H4 (cell line): ENCODE measurements at regions not wholly inside any gene's neighbourhood (a gene's known extent, or its start where the extent isn't known, plus 50 kb on each side); places are given as distances from the start of the nearest gene placed in this dataset.

Experiments used
- DNase-seq: peaks from one replicate; pipeline ENCODE4 v3.0.0-alpha.2; 2015; ENCODE audit warnings: low spot score

DNA sequence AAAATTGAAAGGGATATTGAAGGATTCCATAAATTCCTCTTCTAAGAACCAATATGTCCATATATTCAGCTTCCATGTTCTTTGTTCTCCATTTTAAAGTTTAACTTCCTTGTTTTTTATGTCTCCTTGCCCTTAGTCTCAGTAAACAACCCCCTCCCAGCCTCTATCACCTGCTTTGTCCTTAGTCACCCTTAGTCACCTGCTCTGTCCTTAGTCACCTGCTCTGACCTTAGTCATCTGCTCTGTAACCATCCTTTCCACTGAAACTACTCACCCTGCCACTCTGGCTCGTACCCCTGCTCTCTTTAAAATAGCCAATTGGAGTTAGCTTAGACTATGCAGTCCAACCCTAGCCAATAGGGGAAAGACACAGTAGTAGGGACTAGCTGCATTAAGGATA, 136.2 kb upstream of the TMEM106B start:
- DNase-seq, result no peak

GRCh38 chr7:12080006-12080405, 131.1 kb upstream of the TMEM106B start:
- DNase-seq, result no peak

DNA sequence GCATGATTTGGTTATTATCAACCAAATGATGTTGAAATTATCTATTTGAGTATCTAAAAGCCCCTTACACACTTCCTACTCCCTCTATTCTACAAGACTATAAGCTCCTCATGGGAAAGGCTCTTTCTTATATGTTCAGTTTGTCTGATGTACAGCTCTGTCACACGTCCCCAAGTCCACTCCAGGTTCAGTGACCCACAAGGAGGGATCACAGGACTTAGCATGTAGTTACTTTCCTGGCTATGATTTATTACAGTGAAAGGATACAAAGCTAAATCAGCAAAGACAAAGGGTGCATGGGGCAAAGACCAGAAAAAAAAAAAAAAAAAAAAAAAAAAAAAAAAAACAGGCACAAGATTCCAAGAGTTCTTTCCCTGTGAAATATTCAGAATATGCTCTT, 125.6 kb upstream of the TMEM106B start:
- DNase-seq, result no peak

DNA sequence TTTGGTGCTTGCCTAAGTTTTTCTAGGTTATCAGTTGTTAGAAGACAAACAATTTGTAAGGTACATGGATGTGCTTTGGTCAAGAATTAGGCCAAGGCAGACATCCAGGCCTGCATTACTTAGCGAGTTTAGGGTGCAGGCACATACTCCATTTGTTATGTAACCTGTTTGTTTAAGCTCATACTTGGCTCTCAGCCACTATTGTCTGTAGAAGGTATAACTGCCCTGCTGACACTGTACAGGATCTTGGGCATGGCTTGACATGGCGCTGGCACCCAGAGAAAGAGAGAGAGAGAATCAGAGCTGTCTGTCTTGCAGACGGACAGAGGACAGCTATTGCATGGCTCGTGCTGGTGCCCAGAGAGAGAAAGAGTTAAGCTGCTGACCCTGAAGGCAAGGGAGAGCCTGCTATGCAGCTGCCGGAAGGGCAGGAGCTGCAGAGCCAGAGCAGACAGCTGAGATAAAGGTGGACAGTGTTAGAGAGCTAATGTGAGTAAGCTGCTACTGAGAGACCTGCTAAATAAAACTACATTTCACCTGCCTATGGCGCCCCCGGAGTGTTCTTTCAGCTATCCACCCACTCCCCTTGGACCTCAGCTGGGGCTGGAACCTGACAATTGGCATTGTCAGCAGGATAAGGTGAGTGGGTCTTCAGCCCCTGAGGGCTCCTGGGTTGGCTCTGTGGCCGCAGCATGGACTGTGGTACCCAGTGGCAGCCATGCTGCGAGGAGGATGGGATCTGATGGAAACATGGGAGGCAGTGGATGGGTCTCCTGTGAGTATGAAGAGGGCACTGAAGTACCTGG, 120.9 kb upstream of the TMEM106B start:
- no peak for DNase-seq

DNA sequence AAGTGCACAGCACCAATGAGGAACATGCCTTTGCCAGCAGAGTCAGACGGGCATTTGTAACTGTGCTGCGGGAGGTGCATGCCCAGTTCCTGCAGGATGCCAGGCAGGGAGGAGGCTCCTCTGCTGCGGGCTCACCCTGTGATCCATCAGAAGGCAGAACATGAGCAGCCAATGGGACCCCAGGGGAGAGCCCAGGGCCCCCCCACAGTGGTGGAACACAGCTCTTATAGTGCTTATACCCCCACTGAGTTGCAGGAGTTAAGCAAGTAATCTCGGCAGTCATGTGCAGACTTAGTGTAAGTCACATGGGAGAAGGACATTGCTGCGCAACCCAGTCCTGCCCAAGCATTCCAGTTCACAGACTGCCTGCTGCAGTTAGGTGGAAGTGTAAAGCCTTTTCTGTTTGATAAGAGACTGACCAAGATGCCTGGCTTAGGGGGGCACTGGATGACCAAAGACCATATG, 120.3 kb upstream of the TMEM106B start:
- no peak for DNase-seq

GRCh38 chr7:12091231-12091630, 119.9 kb upstream of the TMEM106B start:
- no peak for DNase-seq

GRCh38 chr7:12092499-12093130, 118.5 kb upstream of the TMEM106B start:
- no peak for DNase-seq

DNA sequence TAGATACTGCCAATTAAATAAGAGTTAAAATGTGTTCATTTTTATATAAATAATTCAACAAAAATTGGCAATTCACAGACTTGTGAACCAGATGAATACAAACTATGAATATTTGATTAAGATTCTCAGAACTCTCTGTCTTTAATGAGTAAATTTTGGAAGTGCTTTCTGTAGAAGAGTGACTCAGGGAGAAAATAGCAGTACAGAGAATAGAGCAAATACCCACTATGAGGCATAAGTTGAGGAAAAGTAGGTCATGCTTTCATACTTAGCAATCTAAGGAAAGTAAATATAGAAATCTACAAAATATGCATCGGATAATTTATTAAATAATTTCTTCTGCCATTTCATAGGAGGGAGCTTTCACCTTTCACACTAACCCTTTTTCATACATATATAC, 117.7 kb upstream of the TMEM106B start:
- no peak for DNase-seq

DNA sequence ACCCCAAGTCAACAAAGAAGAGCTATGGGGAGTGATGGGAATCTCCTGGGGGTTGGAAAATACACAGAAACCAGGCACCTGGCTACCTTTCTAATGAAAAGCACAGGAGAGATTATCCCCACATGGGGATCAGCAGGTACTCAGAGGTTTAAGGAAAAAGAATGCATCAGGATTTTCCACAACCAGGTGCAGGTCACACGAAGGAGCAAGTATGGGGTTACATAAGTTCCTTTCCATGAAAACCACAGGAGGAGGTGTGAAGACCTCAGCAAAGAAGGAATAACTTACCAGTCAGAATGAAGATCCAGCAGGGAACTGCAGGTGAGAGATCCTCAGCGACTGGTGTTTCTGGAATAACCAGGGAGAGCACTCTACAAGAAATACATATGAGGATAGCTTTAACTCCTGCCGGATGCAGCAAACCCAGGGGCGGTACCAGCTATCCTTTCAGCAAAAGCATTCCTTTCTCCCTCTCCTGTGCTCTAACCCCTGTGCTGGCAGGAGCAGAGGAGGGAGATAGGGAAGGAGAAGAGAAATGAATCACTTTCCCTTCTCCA, 116.7 kb upstream of the TMEM106B start:
- DNase-seq, result no peak

DNA sequence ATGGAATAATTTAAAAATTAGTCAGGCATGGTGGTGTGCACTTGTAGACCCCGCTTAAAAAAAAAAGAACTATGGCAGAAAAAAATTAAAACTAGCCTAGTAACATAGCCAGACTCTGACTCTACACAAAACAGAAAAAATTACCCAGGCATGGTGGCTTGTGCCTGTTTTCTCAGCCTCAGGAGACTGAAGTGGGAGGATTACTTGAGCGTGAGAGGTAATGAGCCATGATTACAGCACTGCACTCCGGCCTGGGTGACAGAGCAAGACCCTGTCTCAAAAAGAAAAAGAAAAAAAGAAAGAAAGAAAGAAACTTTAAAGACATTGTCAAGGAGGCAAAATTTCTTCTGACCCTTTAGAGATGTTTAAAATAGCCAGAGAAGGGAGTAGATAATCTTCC, 109.0 kb upstream of the TMEM106B start:
- no peak for DNase-seq

GRCh38 chr7:12102527-12102926, 108.6 kb upstream of the TMEM106B start:
- DNase-seq, result no peak

DNA sequence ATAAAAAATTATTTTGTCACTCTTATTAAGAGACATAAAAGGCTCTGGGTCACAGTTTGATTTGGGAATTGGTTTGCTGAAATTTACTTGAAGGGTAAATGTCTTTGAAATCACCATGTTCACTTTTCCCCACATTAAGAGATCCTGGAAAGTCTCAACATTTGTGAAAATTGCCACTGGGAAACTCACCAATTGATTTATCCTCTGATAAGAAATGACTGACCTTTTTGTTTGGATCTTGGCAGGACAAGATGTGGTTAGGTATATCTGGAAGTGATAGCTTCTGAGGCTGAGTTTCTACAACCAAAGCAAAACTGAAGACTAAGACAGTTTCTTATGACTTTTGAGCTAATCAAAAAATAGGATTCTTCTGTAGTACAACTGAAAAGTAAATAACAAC, 107.1 kb upstream of the TMEM106B start:
- no peak for DNase-seq

DNA sequence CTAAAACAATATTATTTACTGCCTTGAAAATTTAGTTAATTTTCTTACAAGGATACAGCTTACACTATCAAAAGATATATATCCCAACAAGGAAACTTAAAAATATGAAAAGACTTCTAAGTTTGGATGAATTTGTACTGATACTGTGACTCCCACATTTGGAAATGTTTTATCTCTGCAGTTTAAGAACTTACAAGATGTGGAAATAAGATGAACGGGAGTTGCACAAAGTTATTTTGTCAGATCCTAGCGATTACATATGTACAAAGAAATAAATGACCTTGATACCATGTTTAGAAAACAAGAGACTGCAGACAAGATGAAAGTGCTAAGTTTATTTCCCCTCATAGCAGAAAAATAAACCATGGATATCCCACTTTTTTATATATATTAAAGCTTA, 103.7 kb upstream of the TMEM106B start:
- DNase-seq, result no peak

- DNase-seq, result peak; percentile 55
Measured at GRCh38 chr7:12107841-12108254, 103.2 kb upstream of the TMEM106B start.

- DNase-seq, result no peak
Measured at GRCh38 chr7:12110425-12110824, 100.7 kb upstream of the TMEM106B start.

- DNase-seq, result no peak
Measured at GRCh38 chr7:12111422-12112405, 99.4 kb upstream of the TMEM106B start.

DNA sequence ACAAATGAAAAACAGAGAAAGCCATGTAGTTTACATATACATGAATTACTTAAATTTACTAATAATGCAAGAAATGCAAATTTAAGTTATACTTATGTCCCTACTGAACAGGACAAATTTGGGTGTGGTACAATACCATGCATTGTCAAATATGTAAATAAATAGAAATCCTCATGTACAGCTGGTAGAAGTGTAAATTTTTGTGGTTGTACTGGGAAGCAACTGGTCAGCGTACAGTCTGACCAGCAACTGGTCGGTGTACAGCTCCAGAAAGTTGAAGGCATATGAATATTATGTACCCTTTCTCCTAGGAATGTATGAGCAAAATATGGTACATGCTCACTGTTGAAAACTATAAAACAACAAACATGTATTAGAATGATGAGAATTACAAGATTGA, 93.9 kb upstream of the TMEM106B start:
- no peak for DNase-seq

GRCh38 chr7:12119620-12120303, 91.3 kb upstream of the TMEM106B start:
- no peak for DNase-seq

- DNase-seq, result no peak
Measured at GRCh38 chr7:12120632-12121031, 90.5 kb upstream of the TMEM106B start.

DNA sequence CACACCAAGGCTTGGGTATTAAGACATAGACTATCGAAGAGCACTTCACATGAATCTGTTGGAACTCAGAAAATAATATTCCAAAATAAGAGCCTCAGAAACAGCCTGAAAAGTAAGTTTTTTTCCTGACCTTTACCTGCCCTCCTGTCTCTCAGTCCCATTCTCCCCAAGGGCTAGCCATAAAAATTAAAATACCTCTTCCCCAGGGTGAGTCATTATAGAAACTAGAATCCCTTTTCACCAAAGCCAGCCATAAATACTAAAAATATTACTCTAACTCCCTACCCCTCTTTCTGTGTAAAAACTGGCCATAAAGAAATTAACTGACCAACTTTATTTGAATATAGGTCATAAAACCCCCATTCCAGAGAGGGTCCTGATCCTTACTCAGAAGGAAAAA, 87.9 kb upstream of the TMEM106B start:
- DNase-seq, result no peak

GRCh38 chr7:12124028-12124427, 87.1 kb upstream of the TMEM106B start:
- DNase-seq, result no peak
